H9 (cell line): ENCODE measurements at regions not wholly inside any gene's neighbourhood (a gene's known extent, or its start where the extent isn't known, plus 50 kb on each side); places are given as distances from the start of the nearest gene placed in this dataset.
A peak's percentile ranks its signal among the peaks of the same experiment; 100 is the strongest.

Experiments
- DNase-seq: peaks from one replicate; pipeline ENCODE4 v3.0.0-alpha.2; 2017
- H2AFZ ChIP-seq: one replicate; pipeline ENCODE4 v1.6.1; 2013; ENCODE audit warnings: mild to moderate bottlenecking, low read length, control low read depth, moderate library complexity
- H2AK5ac ChIP-seq: 2 replicates; pipeline ENCODE4 v1.6.1; 2013; ENCODE audit warnings: low read length, control low read depth, mixed read lengths; ENCODE audit not compliant: insufficient read length
- H2BK120ac ChIP-seq: one replicate; pipeline ENCODE4 v1.6.1; 2013; ENCODE audit warnings: low read depth, mild to moderate bottlenecking, low read length, control low read depth, inconsistent platforms; ENCODE audit not compliant: poor library complexity, severe bottlenecking
- H2BK12ac ChIP-seq: 2 replicates; pipeline ENCODE4 v1.6.1; 2013; ENCODE audit warnings: low read length, control low read depth, mixed read lengths, low read depth; ENCODE audit not compliant: insufficient read length
- H2BK15ac ChIP-seq: 2 replicates; pipeline ENCODE4 v1.6.1; 2013; ENCODE audit warnings: low read depth, low read length, control low read depth
- H2BK20ac ChIP-seq: one replicate; pipeline ENCODE4 v1.6.1; 2013; ENCODE audit warnings: low read depth, mild to moderate bottlenecking, low read length, control low read depth, inconsistent platforms; ENCODE audit not compliant: poor library complexity, severe bottlenecking
- H2BK5ac ChIP-seq: 2 replicates; pipeline ENCODE4 v1.6.1; 2013; ENCODE audit warnings: low read length, control low read depth, mixed read lengths; ENCODE audit not compliant: insufficient read length
- H3K14ac ChIP-seq: 2 replicates; pipeline ENCODE4 v1.6.1; 2013; ENCODE audit warnings: low read length, control low read depth; ENCODE audit not compliant: insufficient read depth
- H3K18ac ChIP-seq: 2 replicates; pipeline ENCODE4 v1.6.1; 2013; ENCODE audit warnings: low read depth, mild to moderate bottlenecking, mixed read lengths, low read length, control low read depth; ENCODE audit not compliant: insufficient read length
- H3K23ac ChIP-seq: 2 replicates; pipeline ENCODE4 v1.6.1; 2013; ENCODE audit warnings: low read length, control low read depth, mixed read lengths, low read depth; ENCODE audit not compliant: insufficient read length
- H3K23me2 ChIP-seq: 2 replicates; pipeline ENCODE4 v1.6.1; 2013; ENCODE audit warnings: low read depth, mild to moderate bottlenecking, mixed read lengths, low read length, control low read depth; ENCODE audit not compliant: insufficient read length, poor library complexity, severe bottlenecking
- H3K27ac ChIP-seq: 2 replicates; pipeline ENCODE4 v1.5.1; 2013; ENCODE audit warnings: low read length, control low read depth, mixed read lengths, low read depth; ENCODE audit not compliant: insufficient read length
- H3K27me3 ChIP-seq: 2 replicates; pipeline ENCODE4 v1.6.1; 2013; ENCODE audit warnings: low read length, control low read depth, inconsistent platforms; ENCODE audit not compliant: insufficient read depth
- H3K4ac ChIP-seq: 2 replicates; pipeline ENCODE4 v1.6.1; 2013; ENCODE audit warnings: low read depth, mild to moderate bottlenecking, control low read depth, inconsistent platforms, low read length, moderate library complexity
- H3K4me1 ChIP-seq: 2 replicates; pipeline ENCODE4 v1.6.1; 2013; ENCODE audit warnings: low read length, control low read depth, inconsistent platforms; ENCODE audit not compliant: insufficient read depth
- H3K4me2 ChIP-seq: 2 replicates; pipeline ENCODE4 v1.6.1; 2013; ENCODE audit warnings: low read length, control low read depth, mixed read lengths; ENCODE audit not compliant: insufficient read length, insufficient read depth
- H3K56ac ChIP-seq: 2 replicates; pipeline ENCODE4 v1.6.1; 2013; ENCODE audit warnings: low read depth, mild to moderate bottlenecking, mixed read lengths, low read length, control low read depth; ENCODE audit not compliant: insufficient read length
- H3K79me1 ChIP-seq: 2 replicates; pipeline ENCODE4 v1.6.1; 2013; ENCODE audit warnings: low read depth, mild to moderate bottlenecking, moderate library complexity, low read length, control low read depth, inconsistent platforms; ENCODE audit not compliant: insufficient read depth, poor library complexity, severe bottlenecking
- H3K79me2 ChIP-seq: 2 replicates; pipeline ENCODE4 v1.6.1; 2013; ENCODE audit warnings: low read length, control low read depth, inconsistent platforms; ENCODE audit not compliant: insufficient read depth
- H3K9ac ChIP-seq: 2 replicates; pipeline ENCODE4 v1.6.1; 2013; ENCODE audit warnings: low read length, control low read depth, mixed read lengths; ENCODE audit not compliant: insufficient read length; ENCODE audit errors: extremely low read depth
- H3K9me3 ChIP-seq: one replicate; pipeline ENCODE4 v1.6.1; 2013; ENCODE audit warnings: low read depth, low read length, inconsistent platforms; ENCODE audit not compliant: control insufficient read depth
- H3T11ph ChIP-seq: one replicate; pipeline ENCODE4 v1.6.1; 2013; ENCODE audit warnings: mild to moderate bottlenecking, low read length, control low read depth, inconsistent platforms
- H4K20me1 ChIP-seq: one replicate; pipeline ENCODE4 v1.6.1; 2013; ENCODE audit not compliant: control insufficient read depth, insufficient read length, insufficient read depth
- H4K5ac ChIP-seq: 2 replicates; pipeline ENCODE4 v1.6.1; 2013; ENCODE audit warnings: low read depth, mild to moderate bottlenecking, mixed read lengths, low read length, control low read depth; ENCODE audit not compliant: insufficient read length
- H4K8ac ChIP-seq: replicated peaks from 2 replicates; pipeline ENCODE4 v1.6.1; 2013; ENCODE audit warnings: low read length, control low read depth, mixed read lengths, low read depth; ENCODE audit not compliant: insufficient read length
- H4K91ac ChIP-seq: 2 replicates; pipeline ENCODE4 v1.6.1; 2013; ENCODE audit warnings: low read depth, mild to moderate bottlenecking, moderate library complexity, mixed read lengths, low read length, control low read depth; ENCODE audit not compliant: insufficient read length
- H3K27ac Mint-ChIP-seq, 3 experiments: 2 replicates in 2 of 3; 3 replicates in 1 of 3; pipeline ENCODE4 v1.8.0; 2020 to 2021; ENCODE audit warnings: mixed read lengths in 3 of 3, mild to moderate bottlenecking in 1 of 3, moderate library complexity in 1 of 3
- H3K27me3 Mint-ChIP-seq: 2 replicates; pipeline ENCODE4 v1.8.0; 2021; ENCODE audit warnings: low read depth, mild to moderate bottlenecking, moderate library complexity, mixed read lengths
- H3K36me3 Mint-ChIP-seq, 3 experiments: 2 replicates in 2 of 3; 3 replicates in 1 of 3; pipeline ENCODE4 v1.8.0; 2020 to 2021; ENCODE audit warnings: low read depth in 3 of 3, mixed read lengths in 3 of 3; ENCODE audit not compliant: insufficient read depth in 1 of 3
- H3K4me1 Mint-ChIP-seq, 2 experiments: 2 replicates each; pipeline ENCODE4 v1.8.0; 2020; ENCODE audit warnings: mixed read lengths in 2 of 2
- H3K4me3 Mint-ChIP-seq, 2 experiments: 2 replicates in 1 of 2; 3 replicates in 1 of 2; pipeline ENCODE4 v1.8.0; 2020 to 2021; ENCODE audit warnings: mild to moderate bottlenecking in 2 of 2, mixed read lengths in 2 of 2, moderate library complexity in 1 of 2
- H3K9me3 Mint-ChIP-seq, 2 experiments: 2 replicates in 1 of 2; 3 replicates in 1 of 2; pipeline ENCODE4 v1.8.0; 2020; ENCODE audit warnings: mild to moderate bottlenecking in 2 of 2, mixed read lengths in 2 of 2, moderate library complexity in 1 of 2
- CTCF ChIP-seq: fragments of 200-600 bp; sonication (generic); conservative IDR thresholded peaks from 3 replicates; pipeline ENCODE4 v1.8.0; 2021; ENCODE audit warnings: antibody characterized with exemption, mild to moderate bottlenecking
- WGBS: extraction: QIAGEN DNeasy Blood & Tissue Kit; methylation state at CpG from one replicate; pipeline ENCODE4 v1.1.7; 2013; ENCODE audit warnings: missing lambda C conversion rate, low lambda C conversion rate, mixed read lengths; ENCODE audit not compliant: insufficient read length; ENCODE audit errors: extremely low coverage; 5-methylcytosine and 5-hydroxymethylcytosine counted together

DNA sequence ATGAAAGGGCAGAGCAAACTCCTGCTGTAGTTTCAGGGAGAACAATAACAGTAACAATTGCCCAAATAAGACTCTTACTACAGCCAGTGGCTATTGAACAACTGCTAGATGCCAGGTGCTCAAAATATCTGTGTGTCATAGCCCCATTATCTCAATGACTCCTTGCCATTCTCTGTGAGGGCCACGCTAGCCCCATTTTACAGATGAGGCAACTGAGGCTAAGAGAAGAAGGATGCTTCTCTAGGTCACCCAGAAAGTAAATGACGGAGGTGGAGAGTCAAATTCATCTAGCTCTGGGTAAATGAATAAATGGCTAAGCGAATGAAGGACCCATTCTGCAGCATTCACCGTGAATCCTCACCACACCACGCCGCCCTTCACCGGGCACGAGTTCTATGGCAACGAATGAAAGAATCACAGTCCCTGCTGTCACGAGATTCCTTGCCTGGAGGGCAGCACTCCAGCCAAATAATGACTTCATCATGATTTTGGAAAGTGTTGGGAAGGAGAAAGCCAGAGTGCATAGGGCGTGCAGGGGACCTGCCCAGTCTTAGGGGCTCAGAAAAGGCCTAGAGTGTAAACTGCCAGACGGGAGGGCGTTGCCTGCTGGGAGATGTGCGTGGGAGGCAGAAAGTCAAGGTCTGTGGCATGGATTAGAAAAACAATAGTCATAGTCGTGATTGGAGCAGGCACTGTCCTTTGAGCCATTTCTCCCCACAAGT is 147.2 kb downstream of the C9orf50 start:
- Mint-ChIP-seq H3K9me3 (peaks cover 2 to 8% of the 10 kb centered on the region in 2 experiments; a peak in 3 of 5 replicates), H3K27me3 (peaks cover 40% of the 10 kb centered on the region), H3K4me1 (peaks cover 32 to 37% of the 10 kb centered on the region in 2 experiments), H3K4me3 (no peak overlapping the region), H3K36me3 (peaks cover 0 to 3% (median 0%) of the 10 kb centered on the region in 3 experiments; a peak in 1 of 7 replicates), H3K27ac (0 out of 7 replicates have a peak overlapping the region, but pooled peaks of 1 of the 3 experiments have one; percentile 57)
- H3K27ac ChIP-seq = no peak overlapping the region
- no peak overlapping the region for H2BK5ac ChIP-seq
- H4K8ac ChIP-seq = no peak overlapping the region
- H3K56ac ChIP-seq = no peak overlapping the region
- no peak overlapping the region for H3K23ac ChIP-seq
- no peaks in the 10 kb centered on the region for H3K23me2 ChIP-seq
- no peaks in the 10 kb centered on the region for H4K20me1 ChIP-seq
- no peak for DNase-seq
- no peak overlapping the region for H3T11ph ChIP-seq
- no peak overlapping the region for H2BK12ac ChIP-seq
- no peak overlapping the region for H3K14ac ChIP-seq
- H3K18ac ChIP-seq = no peak overlapping the region
- no peak overlapping the region for H3K4ac ChIP-seq
- no peak overlapping the region for H3K4me2 ChIP-seq
- no peaks in the 10 kb centered on the region for H3K79me2 ChIP-seq
- H2AK5ac ChIP-seq = no peak overlapping the region
- no CpG with 5 or more reads among the region's 15 CpGs for WGBS
- no peak overlapping the region for H3K9ac ChIP-seq
- H2AFZ ChIP-seq = no peak overlapping the region
- no peak overlapping the region for H4K5ac ChIP-seq
- no peaks in the 10 kb centered on the region for H3K79me1 ChIP-seq
- no peak overlapping the region for H2BK15ac ChIP-seq
- no peak overlapping the region for H4K91ac ChIP-seq
- H2BK120ac ChIP-seq = no peak overlapping the region
- no peaks in the 10 kb centered on the region; the same call in 1 of the 2 replicates for H3K27me3 ChIP-seq
- H2BK20ac ChIP-seq = no peak overlapping the region
- no peaks in the 10 kb centered on the region for H3K9me3 ChIP-seq
- no peak for TF ChIP-seq CTCF
- H3K4me1 ChIP-seq = no peaks in the 10 kb centered on the region
